ENCODE measurements at regions not wholly inside any gene's neighbourhood (a gene's known extent, or its start where the extent isn't known, plus 50 kb on each side); places are given as distances from the start of the nearest gene placed in this dataset.

- Histone ChIP-seq H3K27me3 (peaks cover 33% of the 10 kb centered on the region), H3K4me1 (ENCODE audit: control insufficient read depth in 1 of 2, insufficient read depth in 1 of 2, low read depth in 1 of 2, low read length in 1 of 2) (no peaks in the 10 kb centered on the region), H3K4me3 (ENCODE audit: low read depth in 1 of 2, low read length in 1 of 2) (no peak overlapping the region), H3K36me3 (no peaks in the 10 kb centered on the region), H3K9me3 (no peaks in the 10 kb centered on the region), H3K27ac (no peak overlapping the region)
- TF ChIP-seq CTCF (IDR thresholded peaks at IDR 0.05), result no peak
Measured at GRCh38 chr2:237154884-237155851, 69.5 kb downstream of the COPS8 start.

- no peak for TF ChIP-seq CTCF (IDR thresholded peaks at IDR 0.05)
- Histone ChIP-seq H3K4me3 (ENCODE audit: low read depth in 1 of 2, low read length in 1 of 2) (no peak overlapping the region), H3K4me1 (ENCODE audit: control insufficient read depth in 1 of 2, insufficient read depth in 1 of 2, low read depth in 1 of 2, low read length in 1 of 2) (no peaks in the 10 kb centered on the region), H3K27me3 (peaks cover 33% of the 10 kb centered on the region), H3K27ac (no peak overlapping the region), H3K9me3 (no peaks in the 10 kb centered on the region), H3K36me3 (no peaks in the 10 kb centered on the region)
Measured at GRCh38 chr2:237156031-237156856, 70.6 kb downstream of the COPS8 start.

DNA sequence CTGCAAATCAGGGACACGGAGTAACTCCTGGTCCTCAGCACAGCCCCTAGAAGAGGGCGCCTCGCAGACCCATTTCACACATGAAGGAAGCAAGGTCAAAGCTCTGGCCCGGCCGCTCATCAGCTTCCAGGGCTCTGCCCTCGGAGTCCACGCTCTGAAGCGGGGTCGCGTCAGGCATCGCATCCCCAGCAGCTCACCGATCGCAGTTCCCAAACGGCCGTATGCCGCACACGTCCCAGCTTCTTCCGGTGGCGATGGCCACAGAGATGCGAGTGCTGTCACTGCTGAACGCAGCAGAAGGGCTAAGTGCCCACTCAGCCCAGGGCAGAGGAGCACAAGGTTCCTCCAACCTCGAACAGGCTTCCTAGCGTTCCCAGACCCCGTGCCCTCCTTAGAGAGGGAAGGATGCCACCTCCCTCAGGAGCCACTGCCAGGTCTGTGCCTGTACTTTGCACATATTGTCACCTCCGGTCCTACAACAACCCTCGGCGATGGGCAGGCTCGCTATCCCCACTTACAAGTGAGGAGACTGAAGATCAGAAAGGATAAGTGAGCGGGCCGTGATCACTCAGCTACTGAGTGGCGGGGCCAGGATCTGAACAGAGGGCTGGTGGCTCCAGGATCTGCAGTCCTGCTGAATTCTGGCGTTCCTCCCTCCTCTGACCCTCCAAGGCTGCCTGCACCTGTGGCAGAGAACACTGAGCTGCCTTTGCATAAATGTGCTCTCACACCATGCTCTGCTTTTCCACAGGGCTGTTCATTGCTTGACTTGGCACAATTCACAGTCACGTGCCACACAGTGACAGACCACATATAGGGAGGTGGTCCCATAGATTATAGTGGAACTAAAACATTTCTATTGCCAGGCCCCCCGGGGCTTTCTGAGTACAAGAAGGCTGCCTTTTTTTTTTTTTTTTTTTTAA lies 71.4 kb downstream of the COPS8 start:
- no peak overlapping the region for H3K4me3 ChIP-seq (ENCODE audit: low read depth in 1 of 2, low read length in 1 of 2)
- H3K36me3 ChIP-seq, result no peaks in the 10 kb centered on the region
- H3K27me3 ChIP-seq, result peaks cover 33% of the 10 kb centered on the region
- no peaks in the 10 kb centered on the region for H3K4me1 ChIP-seq (ENCODE audit: control insufficient read depth in 1 of 2, insufficient read depth in 1 of 2, low read depth in 1 of 2, low read length in 1 of 2)
- H3K27ac ChIP-seq, result no peak overlapping the region
- H3K9me3 ChIP-seq, result no peaks in the 10 kb centered on the region
- TF ChIP-seq CTCF (IDR thresholded peaks at IDR 0.05), result no peak

GRCh38 chr2:237157780-237158102 lies 72.1 kb downstream of the COPS8 start:
- no peak for TF ChIP-seq CTCF (IDR thresholded peaks at IDR 0.05)
- H3K27ac ChIP-seq, result no peak overlapping the region
- no peaks in the 10 kb centered on the region for H3K9me3 ChIP-seq
- no peaks in the 10 kb centered on the region for H3K4me1 ChIP-seq (ENCODE audit: control insufficient read depth in 1 of 2, insufficient read depth in 1 of 2, low read depth in 1 of 2, low read length in 1 of 2)
- no peak overlapping the region for H3K4me3 ChIP-seq (ENCODE audit: low read depth in 1 of 2, low read length in 1 of 2)
- peaks cover 33% of the 10 kb centered on the region for H3K27me3 ChIP-seq
- no peaks in the 10 kb centered on the region for H3K36me3 ChIP-seq

DNA sequence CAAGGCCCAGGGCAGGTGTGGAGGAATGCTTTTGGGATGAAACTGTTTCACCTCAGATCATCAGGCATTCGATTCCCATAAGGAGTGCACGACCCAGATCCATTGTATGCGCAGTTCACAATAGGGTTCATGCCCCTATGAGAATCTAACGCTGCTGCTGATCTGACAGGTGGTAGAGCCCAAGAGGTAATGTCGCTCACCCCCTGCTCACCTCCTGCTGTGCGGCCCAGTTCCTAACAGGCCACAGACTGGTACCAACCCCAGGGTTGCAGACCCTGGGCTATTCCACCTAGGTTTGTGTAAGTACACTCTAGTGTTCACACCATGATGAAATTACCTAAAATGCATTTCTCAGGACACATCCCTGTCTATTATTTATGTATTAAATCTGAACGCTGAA lies 72.5 kb downstream of the COPS8 start:
- Histone ChIP-seq H3K9me3 (no peaks in the 10 kb centered on the region), H3K27ac (no peak overlapping the region), H3K4me3 (ENCODE audit: low read depth in 1 of 2, low read length in 1 of 2) (no peak overlapping the region), H3K4me1 (ENCODE audit: control insufficient read depth in 1 of 2, insufficient read depth in 1 of 2, low read depth in 1 of 2, low read length in 1 of 2) (no peaks in the 10 kb centered on the region), H3K27me3 (peaks cover 33% of the 10 kb centered on the region), H3K36me3 (no peaks in the 10 kb centered on the region)
- TF ChIP-seq CTCF (IDR thresholded peaks at IDR 0.05), result no peak
